Astrocyte (in vitro differentiated cells and primary cell): ENCODE measurements at regions not wholly inside any gene's neighbourhood (a gene's known extent, or its start where the extent isn't known, plus 50 kb on each side); places are given as distances from the start of the nearest gene placed in this dataset.

Experiments used
- DNase-seq: peaks from one replicate; pipeline ENCODE4 v3.0.0-alpha.2; 2010; ENCODE audit warnings: low read depth
- FAIRE-seq: peaks from 2 replicates; lab custom pipeline; 2011; peaks lifted over from hg19 to GRCh38; lab: Jason Lieb, UNC
- H2AFZ ChIP-seq: 2 replicates; pipeline ENCODE4 v1.6.0; 2012; ENCODE audit warnings: low read depth, low read length, inconsistent platforms
- H3K27ac ChIP-seq: 2 replicates; pipeline ENCODE4 v1.5.1; 2011; ENCODE audit warnings: low read depth, low read length, inconsistent platforms
- H3K27me3 ChIP-seq: 2 replicates; pipeline ENCODE4 v1.6.0; 2011; ENCODE audit warnings: low read length, inconsistent platforms; ENCODE audit not compliant: insufficient read depth
- H3K36me3 ChIP-seq: 2 replicates; pipeline ENCODE4 v1.5.1; 2011; ENCODE audit warnings: low read length, inconsistent platforms; ENCODE audit not compliant: insufficient read depth
- H3K4me1 ChIP-seq: 2 replicates; pipeline ENCODE4 v1.5.1; 2011; ENCODE audit warnings: low read length, inconsistent platforms; ENCODE audit not compliant: insufficient read depth
- H3K4me2 ChIP-seq: 2 replicates; pipeline ENCODE4 v1.6.0; 2012; ENCODE audit warnings: low read length, inconsistent platforms
- H3K4me3 ChIP-seq: 2 replicates; pipeline ENCODE4 v1.5.1; 2011; ENCODE audit warnings: low read depth, mild to moderate bottlenecking, low read length, inconsistent platforms; ENCODE audit not compliant: insufficient read depth
- H3K79me2 ChIP-seq: 2 replicates; pipeline ENCODE4 v1.6.0; 2012; ENCODE audit warnings: mild to moderate bottlenecking, low read length, inconsistent platforms; ENCODE audit not compliant: insufficient read depth
- H3K9ac ChIP-seq: 2 replicates; pipeline ENCODE4 v1.6.0; 2012; ENCODE audit warnings: mild to moderate bottlenecking, low read length, inconsistent platforms
- H3K9me3 ChIP-seq: 2 replicates; pipeline ENCODE4 v1.5.1; 2012; ENCODE audit warnings: low read depth, mild to moderate bottlenecking, low read length, inconsistent platforms; ENCODE audit not compliant: insufficient read depth
- H4K20me1 ChIP-seq: 2 replicates; pipeline ENCODE4 v1.6.0; 2012; ENCODE audit warnings: low read length, inconsistent platforms; ENCODE audit not compliant: insufficient read depth
- H3K27ac Mint-ChIP-seq: one replicate; pipeline ENCODE4 v1.8.0; 2021; ENCODE audit warnings: mild to moderate bottlenecking, mixed read lengths; ENCODE audit not compliant: unreplicated experiment
- H3K27me3 Mint-ChIP-seq: one replicate; pipeline ENCODE4 v1.8.0; 2021; ENCODE audit warnings: low read depth, mixed read lengths; ENCODE audit not compliant: unreplicated experiment
- H3K36me3 Mint-ChIP-seq: one replicate; pipeline ENCODE4 v1.8.0; 2021; ENCODE audit warnings: low read depth, mixed read lengths; ENCODE audit not compliant: unreplicated experiment
- H3K4me1 Mint-ChIP-seq: one replicate; pipeline ENCODE4 v1.8.0; 2021; ENCODE audit warnings: low read depth, mixed read lengths; ENCODE audit not compliant: unreplicated experiment
- H3K4me3 Mint-ChIP-seq: one replicate; pipeline ENCODE4 v1.8.0; 2021; ENCODE audit warnings: mild to moderate bottlenecking, moderate library complexity, mixed read lengths; ENCODE audit not compliant: unreplicated experiment
- H3K9me3 Mint-ChIP-seq: one replicate; pipeline ENCODE4 v1.8.0; 2021; ENCODE audit warnings: mild to moderate bottlenecking, mixed read lengths; ENCODE audit not compliant: unreplicated experiment
- EZH2 ChIP-seq: IDR thresholded peaks from 2 replicates; pipeline ENCODE4 v1.6.1; 2012; ENCODE audit warnings: mild to moderate bottlenecking, low read length, inconsistent platforms; ENCODE audit not compliant: insufficient read depth
- TF ChIP-seq, protein P1 (sequence below): IDR thresholded peaks from 2 replicates; pipeline ENCODE4 v1.5.1; 2011; ENCODE audit warnings: low read depth, mild to moderate bottlenecking, inconsistent platforms, low read length, moderate library complexity; ENCODE audit not compliant: insufficient read depth

DNA sequence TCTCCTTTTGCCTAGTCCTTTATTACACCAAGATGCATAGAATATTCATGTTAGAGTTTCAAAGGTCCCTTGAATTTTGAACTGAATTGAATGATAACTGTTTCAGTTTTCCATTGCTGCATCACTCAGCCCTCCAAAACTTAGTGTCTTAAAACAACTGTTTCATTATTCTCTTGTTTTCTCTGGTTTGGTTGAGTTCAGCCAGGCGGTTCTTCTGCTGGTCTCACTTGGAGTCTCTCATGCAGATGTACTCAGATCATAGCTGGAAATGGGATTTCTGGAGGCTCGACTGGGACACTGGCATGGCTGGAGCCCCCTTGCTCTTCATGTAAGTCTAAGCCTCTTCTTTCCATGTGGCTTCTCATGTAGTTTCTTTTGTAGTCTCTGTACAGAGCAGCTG is 107.2 kb upstream of the MKI67 start:
- Mint-ChIP-seq H3K27me3 (peaks cover 17% of the 10 kb centered on the region), H3K4me3 (no peak overlapping the region), H3K4me1 (no peaks in the 10 kb centered on the region), H3K9me3 (peaks cover 8% of the 10 kb centered on the region), H3K27ac (no peak overlapping the region), H3K36me3 (no peaks in the 10 kb centered on the region)
- Histone ChIP-seq H2AFZ (no peak overlapping the region), H4K20me1 (no peaks in the 10 kb centered on the region), H3K4me2 (no peak overlapping the region), H3K9ac (no peak overlapping the region), H3K27ac (no peak overlapping the region), H3K9me3 (peaks cover 2% of the 10 kb centered on the region), H3K79me2 (no peaks in the 10 kb centered on the region), H3K4me3 (no peak overlapping the region), H3K27me3 (no peaks in the 10 kb centered on the region), H3K4me1 (no peaks in the 10 kb centered on the region), H3K36me3 (no peaks in the 10 kb centered on the region)
- DNase-seq (no peak), FAIRE-seq (no peak)
- TF ChIP-seq EZH2 = no peak
- TF ChIP-seq, protein P1, sequence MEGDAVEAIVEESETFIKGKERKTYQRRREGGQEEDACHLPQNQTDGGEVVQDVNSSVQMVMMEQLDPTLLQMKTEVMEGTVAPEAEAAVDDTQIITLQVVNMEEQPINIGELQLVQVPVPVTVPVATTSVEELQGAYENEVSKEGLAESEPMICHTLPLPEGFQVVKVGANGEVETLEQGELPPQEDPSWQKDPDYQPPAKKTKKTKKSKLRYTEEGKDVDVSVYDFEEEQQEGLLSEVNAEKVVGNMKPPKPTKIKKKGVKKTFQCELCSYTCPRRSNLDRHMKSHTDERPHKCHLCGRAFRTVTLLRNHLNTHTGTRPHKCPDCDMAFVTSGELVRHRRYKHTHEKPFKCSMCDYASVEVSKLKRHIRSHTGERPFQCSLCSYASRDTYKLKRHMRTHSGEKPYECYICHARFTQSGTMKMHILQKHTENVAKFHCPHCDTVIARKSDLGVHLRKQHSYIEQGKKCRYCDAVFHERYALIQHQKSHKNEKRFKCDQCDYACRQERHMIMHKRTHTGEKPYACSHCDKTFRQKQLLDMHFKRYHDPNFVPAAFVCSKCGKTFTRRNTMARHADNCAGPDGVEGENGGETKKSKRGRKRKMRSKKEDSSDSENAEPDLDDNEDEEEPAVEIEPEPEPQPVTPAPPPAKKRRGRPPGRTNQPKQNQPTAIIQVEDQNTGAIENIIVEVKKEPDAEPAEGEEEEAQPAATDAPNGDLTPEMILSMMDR = no peak

DNA sequence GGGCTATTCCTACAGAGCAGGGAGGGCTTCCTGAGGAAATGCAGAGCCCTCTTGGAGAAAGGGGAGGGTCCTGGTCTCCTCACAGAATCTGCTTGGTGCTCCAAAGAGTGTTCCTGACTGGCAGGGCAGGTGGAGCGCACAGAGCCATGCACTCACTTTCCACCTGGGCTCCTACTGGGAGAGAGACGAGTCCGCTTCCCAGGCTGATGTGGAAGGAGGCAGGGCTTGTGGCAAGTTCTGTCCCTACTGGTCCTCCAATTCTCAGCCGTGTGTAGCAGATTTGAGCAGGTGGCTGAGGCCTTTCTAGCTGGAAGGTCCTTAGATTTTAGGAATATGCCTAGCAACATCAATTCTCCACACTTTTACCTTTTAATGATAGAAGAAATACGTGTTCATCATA is 111.5 kb upstream of the MKI67 start:
- Mint-ChIP-seq H3K27ac (no peak overlapping the region), H3K4me1 (no peaks in the 10 kb centered on the region), H3K9me3 (peaks cover 8% of the 10 kb centered on the region), H3K4me3 (no peak overlapping the region), H3K36me3 (no peaks in the 10 kb centered on the region), H3K27me3 (peaks cover 9% of the 10 kb centered on the region)
- no peaks in the 10 kb centered on the region for H3K27me3 ChIP-seq
- no peaks in the 10 kb centered on the region for H3K36me3 ChIP-seq
- no peaks in the 10 kb centered on the region for H3K4me1 ChIP-seq
- H3K4me3 ChIP-seq = no peak overlapping the region
- H3K9ac ChIP-seq = no peak overlapping the region
- no peak for DNase-seq
- TF ChIP-seq EZH2 = no peak
- TF ChIP-seq, protein P1 = no peak
- no peak overlapping the region for H2AFZ ChIP-seq
- no peak overlapping the region for H3K27ac ChIP-seq
- H3K79me2 ChIP-seq = no peaks in the 10 kb centered on the region
- no peaks in the 10 kb centered on the region for H4K20me1 ChIP-seq
- peaks cover 2% of the 10 kb centered on the region for H3K9me3 ChIP-seq
- FAIRE-seq = no peak
- H3K4me2 ChIP-seq = no peak overlapping the region

DNA sequence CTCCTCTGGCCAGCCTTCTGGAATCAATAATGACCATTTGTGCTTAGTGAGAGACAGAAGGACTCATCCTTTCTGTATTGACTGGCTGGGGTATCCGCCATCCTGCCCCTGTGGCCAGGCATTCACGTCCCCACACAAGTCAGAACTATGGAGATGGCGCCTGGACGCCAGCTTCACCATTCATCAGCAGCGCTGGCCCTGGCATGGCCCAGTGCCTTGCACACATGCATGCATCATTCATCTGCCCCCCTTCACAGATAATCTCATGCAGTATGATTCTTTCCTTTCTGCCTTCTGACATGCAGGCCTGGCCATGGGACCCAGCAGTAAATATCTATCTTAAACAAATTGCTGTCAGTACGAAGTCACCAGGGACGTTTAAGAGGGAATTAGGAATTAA is 114.8 kb upstream of the MKI67 start:
- TF ChIP-seq EZH2 = no peak
- TF ChIP-seq, protein P1 = no peak
- Mint-ChIP-seq H3K27me3 (peaks cover 12% of the 10 kb centered on the region), H3K36me3 (no peaks in the 10 kb centered on the region), H3K4me3 (no peak overlapping the region), H3K9me3 (peaks cover 3% of the 10 kb centered on the region), H3K27ac (no peak overlapping the region), H3K4me1 (no peaks in the 10 kb centered on the region)
- Histone ChIP-seq H3K4me2 (no peak overlapping the region), H3K4me3 (no peak overlapping the region), H3K9ac (no peak overlapping the region), H3K27ac (no peak overlapping the region), H3K36me3 (no peaks in the 10 kb centered on the region), H4K20me1 (no peaks in the 10 kb centered on the region), H2AFZ (no peak overlapping the region), H3K27me3 (no peaks in the 10 kb centered on the region), H3K79me2 (no peaks in the 10 kb centered on the region), H3K4me1 (no peaks in the 10 kb centered on the region), H3K9me3 (no peaks in the 10 kb centered on the region)
- FAIRE-seq (no peak), DNase-seq (no peak)
